ENCODE measurements at regions not wholly inside any gene's neighbourhood (a gene's known extent, or its start where the extent isn't known, plus 50 kb on each side); places are given as distances from the start of the nearest gene placed in this dataset.

GRCh38 chr10:78768876-78769275 is 299.9 kb upstream of the ZMIZ1 start:
- no peak for FAIRE-seq

GRCh38 chr10:78769526-78769925 is 299.2 kb upstream of the ZMIZ1 start:
- FAIRE-seq: no peak

DNA sequence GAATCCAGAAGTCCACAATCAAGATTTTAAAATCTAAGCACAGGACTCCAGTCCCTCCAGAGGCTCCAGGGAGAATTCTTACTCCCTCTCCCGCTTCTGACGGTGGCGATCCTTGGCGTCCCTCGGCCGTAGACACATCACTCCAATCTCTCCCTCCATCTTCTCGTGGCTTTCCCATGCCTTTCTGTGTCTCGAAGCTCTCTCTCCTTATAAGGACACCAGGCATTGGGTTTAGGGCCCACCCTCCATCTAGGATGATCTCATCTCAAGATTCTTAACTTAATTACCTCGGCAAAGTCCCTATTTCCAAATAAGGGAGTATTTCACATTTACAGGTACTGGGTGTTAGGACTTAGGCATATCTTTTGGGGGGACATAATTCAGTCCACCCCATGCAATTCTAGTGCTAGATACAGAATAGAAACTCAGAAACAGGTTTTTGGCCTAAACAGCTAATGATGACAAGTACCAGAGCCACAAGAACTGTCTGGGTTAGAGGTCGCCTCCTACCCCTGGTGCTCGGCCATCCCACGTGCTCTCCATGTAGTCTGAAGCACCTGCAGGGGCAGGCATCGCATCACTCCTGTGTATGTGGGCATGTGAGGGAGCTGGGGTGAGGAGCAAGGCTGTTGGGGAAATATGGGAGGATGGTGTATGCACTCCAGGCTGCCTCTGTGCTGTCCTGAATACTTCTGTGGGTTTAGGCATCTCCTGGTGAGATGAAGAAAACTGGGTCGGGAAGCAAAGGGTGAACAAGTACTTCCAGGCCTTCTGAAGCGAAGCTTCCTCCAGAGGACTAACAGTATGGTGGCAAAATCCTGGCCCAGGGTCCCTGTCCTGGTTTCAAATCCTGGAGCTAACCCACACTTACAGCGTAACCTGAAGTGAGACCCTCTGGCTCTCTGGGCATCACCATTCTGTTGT is 298.3 kb upstream of the ZMIZ1 start:
- FAIRE-seq: no peak

GRCh38 chr10:78771260-78771659 is 297.5 kb upstream of the ZMIZ1 start:
- FAIRE-seq: no peak

GRCh38 chr10:78771808-78772455 is 296.8 kb upstream of the ZMIZ1 start:
- no peak for FAIRE-seq

- FAIRE-seq: no peak
Observed at GRCh38 chr10:78772486-78772885, 296.3 kb upstream of the ZMIZ1 start.

- no peak for FAIRE-seq
Observed at GRCh38 chr10:78772986-78773530, 295.7 kb upstream of the ZMIZ1 start.

GRCh38 chr10:78774614-78774998 is 294.2 kb upstream of the ZMIZ1 start:
- FAIRE-seq: no peak

DNA sequence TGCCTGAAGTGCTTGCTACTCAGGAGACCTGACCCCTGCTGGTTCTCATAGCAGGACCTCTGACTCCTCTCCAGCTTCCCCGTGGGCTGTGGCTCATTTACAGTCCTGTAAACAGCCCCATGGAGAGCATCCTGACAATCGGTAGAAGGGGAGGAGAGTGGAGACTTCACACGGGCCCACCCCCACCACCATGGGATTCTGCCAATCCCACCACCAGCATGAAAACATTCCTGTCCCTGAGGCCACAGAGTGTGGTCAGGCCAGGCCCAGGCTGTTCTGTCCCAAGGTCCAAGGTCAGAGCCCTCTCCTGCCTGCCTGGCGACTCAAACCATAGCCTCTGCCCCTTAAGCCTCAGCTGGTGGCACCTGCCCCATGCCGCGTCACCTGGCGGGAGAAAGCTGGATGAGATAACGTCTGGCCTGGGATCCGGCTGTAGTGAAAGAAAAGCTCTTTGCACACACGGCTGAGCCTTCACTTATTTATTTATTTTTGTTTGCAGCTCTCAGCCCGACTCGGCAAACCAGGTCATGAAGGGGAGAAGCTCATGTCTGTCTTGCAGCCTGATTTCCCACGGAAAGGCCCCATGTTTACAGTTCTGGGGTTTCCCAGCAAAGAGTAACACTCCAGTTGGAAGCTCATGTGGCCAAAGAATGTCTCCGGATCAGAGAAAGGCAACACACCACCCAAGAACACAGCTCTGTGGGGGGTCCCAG is 293.6 kb upstream of the ZMIZ1 start:
- FAIRE-seq: no peak

- no peak for FAIRE-seq
Observed at GRCh38 chr10:78775891-78776290, 292.9 kb upstream of the ZMIZ1 start.

GRCh38 chr10:78776756-78777155 is 292.0 kb upstream of the ZMIZ1 start:
- no peak for FAIRE-seq

GRCh38 chr10:78777466-78777865 is 291.3 kb upstream of the ZMIZ1 start:
- no peak for FAIRE-seq

DNA sequence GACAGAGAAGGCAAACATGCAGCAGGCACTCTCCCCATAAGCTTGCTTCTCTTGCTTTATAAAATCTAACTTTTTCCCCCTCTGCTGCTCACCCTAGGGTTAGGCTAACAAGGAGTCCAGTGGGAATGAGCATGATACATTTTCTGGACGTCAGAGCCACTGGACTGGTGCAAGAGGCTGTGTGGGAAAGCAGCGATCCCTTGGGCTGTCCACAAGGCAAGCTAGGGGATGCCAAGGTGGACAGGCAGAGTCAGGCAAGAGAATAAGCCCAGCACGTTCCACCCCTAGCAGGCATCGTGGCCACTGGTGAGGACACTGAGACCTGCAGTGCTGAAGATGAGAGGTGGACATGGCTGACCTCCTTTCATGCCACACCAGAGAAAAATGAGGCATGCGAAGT is 290.9 kb upstream of the ZMIZ1 start:
- no peak for FAIRE-seq

- no peak for FAIRE-seq
Observed at GRCh38 chr10:78778444-78779338, 290.1 kb upstream of the ZMIZ1 start.

- no peak for FAIRE-seq
Observed at GRCh38 chr10:78779339-78779955, 289.3 kb upstream of the ZMIZ1 start.

DNA sequence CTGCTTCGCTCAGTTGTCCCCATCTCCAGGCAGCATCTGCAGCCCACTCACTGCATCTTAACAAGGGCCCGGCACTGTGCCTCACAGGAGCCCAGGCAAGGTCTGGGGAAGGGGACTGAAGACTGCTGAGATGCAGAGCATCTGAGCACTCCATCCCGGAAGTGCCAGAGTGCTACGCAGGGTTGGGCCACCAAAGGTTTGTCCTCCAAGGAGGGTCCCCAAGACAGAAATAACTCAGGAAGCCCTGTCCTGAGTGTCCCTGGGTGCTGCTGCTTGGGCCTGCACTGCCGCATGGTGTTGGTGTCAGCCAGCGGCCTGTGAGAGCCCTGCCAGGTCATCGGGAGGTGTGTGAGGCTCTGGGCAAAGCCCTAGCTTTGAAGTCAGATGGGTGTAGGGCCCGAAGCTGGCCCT is 288.2 kb upstream of the ZMIZ1 start:
- FAIRE-seq: no peak

GRCh38 chr10:78781251-78781913 is 287.4 kb upstream of the ZMIZ1 start:
- no peak for FAIRE-seq

DNA sequence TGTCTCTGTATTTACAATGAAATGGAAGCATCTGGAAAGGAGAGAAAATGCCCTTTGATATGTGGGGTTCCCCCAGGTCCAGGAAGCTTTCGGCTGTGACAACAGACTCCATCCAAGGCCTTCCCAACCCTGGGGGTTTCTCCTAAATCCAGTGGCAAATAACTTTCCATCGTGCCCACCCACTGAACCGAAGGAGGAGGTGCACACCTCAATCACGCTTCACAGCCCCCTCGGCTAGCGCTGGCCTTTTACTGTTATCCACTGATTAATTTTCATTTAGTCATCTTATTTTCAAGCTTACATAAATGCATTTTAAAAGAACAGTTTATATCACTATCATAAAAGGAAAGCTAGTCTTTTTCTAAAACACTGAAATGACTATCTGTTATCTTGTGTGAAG is 286.8 kb upstream of the ZMIZ1 start:
- FAIRE-seq: no peak

DNA sequence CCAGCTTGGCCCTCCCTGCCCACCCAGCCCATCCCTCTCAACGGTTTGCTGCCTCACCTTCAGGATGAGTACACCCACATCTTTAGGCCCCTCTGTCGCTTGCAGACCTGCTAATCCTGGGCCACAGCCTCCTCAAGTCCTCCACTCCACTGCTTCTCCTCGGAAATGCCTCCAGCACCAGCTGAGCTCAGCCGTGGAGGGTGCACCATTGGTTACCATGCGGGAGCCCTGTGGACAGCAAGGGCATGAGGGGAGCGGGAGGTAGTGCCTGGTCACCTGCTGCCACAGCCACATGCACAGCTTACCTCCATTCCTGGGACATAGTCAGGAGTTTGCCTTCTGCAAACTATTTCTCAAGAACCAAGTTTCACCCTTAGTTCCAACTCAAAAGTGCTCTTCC is 286.3 kb upstream of the ZMIZ1 start:
- no peak for FAIRE-seq

DNA sequence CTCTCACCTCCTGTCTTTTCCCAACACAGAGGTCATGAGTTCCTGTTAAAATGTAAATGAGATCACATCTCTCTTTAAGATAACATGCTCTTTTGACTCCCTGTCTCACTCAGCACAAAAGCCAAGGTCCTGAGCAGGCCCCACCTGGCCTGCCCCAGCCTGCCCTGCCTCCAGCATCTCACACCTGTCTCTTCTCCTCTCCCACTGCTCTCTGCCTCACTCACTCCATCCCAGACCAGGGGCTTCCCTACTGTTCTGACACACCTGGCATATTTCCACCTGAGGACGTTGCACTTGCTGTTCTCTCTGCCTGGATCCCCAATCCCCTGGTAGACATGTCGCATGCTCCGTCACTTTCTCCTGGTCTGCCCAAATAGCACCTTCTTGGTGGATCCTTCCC is 285.0 kb upstream of the ZMIZ1 start:
- FAIRE-seq: no peak

DNA sequence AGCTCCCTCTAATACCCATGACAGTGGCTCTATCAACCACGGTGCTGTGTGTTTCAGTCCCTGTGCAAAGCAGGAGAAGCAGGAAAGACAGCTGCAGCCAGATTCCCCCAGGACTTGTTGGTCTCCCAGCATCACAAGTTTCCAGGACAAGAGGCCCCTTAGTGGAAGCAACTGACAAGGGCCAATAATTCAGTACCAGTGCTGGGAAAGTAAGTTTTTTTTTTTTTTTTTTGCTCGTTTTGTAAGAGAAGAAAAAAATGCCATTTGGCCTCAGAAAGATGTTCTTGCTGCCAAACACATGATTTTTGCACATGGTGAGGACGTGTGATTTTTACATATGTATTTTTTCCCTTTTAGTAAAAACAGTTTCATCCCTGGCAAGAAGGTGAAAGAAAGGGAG is 284.2 kb upstream of the ZMIZ1 start:
- no peak for FAIRE-seq
